ENCODE measurements at regions not wholly inside any gene's neighbourhood (a gene's known extent, or its start where the extent isn't known, plus 50 kb on each side); places are given as distances from the start of the nearest gene placed in this dataset.
"Not testable (repeated sequence)": the region's sequence is repeated elsewhere in the genome, so short reads cannot be mapped to it uniquely, and the experiment has no call there.

DNA sequence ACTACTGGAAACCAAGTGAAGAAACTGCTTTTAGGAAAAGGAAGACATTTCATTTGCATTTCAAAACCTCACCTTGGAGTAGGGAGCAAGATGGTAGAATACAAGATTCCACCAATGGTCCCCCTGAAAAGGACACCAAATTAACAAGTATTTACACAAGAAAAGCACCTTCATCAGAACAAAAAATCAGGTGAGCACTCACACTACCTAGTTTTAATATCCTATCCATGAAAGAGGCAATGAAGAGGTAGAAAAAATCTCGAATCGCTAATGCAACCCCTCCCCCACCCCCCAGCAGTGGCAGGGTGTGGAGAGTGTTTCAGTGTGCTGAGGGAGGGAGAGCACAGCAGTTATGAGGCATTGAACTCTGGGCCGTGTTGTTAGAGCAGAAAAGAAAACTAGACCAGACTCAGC is 1397.0 kb upstream of the C9orf72 start:
- no peak for FAIRE-seq
- DNase-seq (ENCODE audit: extremely low spot score, insufficient read length, low read depth) = no peak

DNA sequence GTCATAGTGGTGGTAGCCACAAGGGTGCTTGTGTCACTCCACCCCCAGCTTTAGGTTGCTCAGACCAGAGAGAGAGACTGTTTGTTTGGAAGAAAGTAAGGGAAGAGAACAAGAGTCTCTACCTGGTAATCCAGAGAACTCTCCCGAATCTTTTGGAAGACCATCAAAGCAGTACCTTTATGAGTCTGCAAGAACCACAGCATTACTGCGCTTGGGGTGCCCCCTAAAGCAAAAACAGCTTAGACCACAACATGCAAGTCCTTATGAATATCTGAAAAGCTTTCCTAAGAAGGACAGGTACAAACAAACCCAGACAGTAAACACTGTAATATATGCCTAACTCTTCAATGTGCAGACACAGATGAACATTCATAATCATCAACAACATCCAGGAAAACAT is 1398.6 kb upstream of the C9orf72 start:
- DNase-seq (ENCODE audit: extremely low spot score, insufficient read length, low read depth) (no peak), FAIRE-seq (no peak)

DNA sequence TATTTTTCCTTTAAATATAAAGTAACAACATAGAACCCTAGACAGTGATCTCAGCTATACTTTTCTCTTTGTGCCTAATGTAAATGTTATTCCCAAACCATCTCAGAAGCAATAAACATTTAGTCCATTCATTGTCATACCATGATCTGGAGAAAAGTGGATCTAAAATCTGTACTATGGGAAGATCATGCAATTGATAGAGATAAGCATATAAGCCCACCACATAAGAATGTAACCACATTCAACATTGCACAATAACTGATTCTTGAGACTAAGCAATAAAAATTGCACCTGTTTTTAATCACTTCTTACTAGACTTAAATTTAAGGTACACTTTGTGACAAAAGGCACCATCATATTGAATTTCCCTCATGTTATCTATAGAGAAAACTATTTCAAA is 1403.0 kb upstream of the C9orf72 start:
- FAIRE-seq = no peak

GRCh38 chr9:28976684-28977083 is 1403.4 kb upstream of the C9orf72 start:
- no peak for FAIRE-seq
- DNase-seq (ENCODE audit: extremely low spot score, insufficient read length, low read depth) = no peak

More for the DNA sequence above, 1403.0 kb upstream of the C9orf72 start:
- DNase-seq (ENCODE audit: extremely low spot score, insufficient read length, low read depth) = no peak

GRCh38 chr9:28981129-28981528 is 1407.8 kb upstream of the C9orf72 start:
- no peak for DNase-seq (ENCODE audit: extremely low spot score, insufficient read length, low read depth)
- no peak for FAIRE-seq

- no peak for FAIRE-seq
- DNase-seq (ENCODE audit: extremely low spot score, insufficient read length, low read depth) = no peak
Observed at GRCh38 chr9:28981711-28982110, 1408.4 kb upstream of the C9orf72 start.

- FAIRE-seq (no peak), DNase-seq (ENCODE audit: extremely low spot score, insufficient read length, low read depth) (no peak)
Observed at GRCh38 chr9:28984016-28984415, 1410.7 kb upstream of the C9orf72 start.

DNA sequence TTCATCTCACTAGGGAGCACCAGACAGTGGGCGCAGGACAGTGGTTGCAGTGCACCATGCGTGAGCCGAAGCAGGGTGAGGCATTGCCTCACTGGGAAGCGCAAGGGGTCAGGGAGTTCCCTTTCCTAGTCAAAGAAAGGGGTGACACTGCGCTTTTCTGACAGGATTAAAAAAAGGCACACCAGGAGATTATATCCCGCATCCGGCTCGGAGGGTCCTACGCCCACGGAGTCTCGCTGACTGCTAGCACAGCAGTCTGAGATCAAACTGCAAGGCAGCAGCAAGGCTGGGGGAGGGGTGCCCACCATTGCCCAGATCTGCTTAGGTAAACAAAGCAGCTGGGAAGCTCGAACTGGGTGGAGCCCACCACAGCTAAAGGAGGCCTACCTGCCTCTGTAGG is 1416.7 kb upstream of the C9orf72 start:
- not testable (repeated sequence) for DNase-seq (ENCODE audit: extremely low spot score, insufficient read length, low read depth)

DNA sequence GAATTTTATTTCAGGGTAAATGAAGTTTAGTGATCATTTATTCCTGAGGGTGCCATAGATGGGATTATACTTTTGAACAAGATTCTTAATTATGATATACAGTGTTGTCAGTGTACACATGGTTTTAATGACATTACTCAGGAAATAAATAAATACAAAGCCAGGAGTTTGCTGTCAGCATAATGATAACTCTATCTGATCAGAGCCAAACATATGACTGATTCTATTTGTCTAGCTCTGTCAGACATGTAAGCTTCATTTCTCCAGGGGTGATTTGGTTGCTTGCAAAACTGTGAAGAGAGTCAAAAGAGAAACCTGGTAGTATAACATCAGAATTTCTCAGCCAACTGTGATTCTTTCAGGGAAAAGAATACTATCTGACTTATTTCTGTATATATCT is 1425.8 kb upstream of the C9orf72 start:
- no peak for DNase-seq (ENCODE audit: extremely low spot score, insufficient read length, low read depth)
- no peak for FAIRE-seq

More for the DNA sequence above, 1416.7 kb upstream of the C9orf72 start:
- FAIRE-seq = not testable (repeated sequence)

DNA sequence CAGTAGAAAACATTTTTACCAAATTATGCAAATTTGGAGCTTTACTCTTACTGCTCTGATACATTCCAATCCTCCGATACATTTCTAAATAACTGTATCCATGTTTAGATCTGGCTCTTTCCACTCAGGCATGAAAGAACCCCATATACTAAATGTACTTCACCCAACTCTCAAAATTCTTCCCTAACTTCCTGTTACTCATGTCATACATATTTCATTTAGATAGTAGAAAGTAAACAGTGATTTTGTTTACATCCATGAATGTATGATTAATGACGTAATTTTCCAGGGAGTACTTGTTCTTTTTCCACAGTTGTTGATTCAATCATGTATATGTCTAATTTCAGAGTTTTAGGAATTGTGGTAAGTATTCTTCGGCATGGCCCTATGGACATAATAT is 1426.5 kb upstream of the C9orf72 start:
- DNase-seq (ENCODE audit: extremely low spot score, insufficient read length, low read depth) = no peak
- no peak for FAIRE-seq

- FAIRE-seq = no peak
- no peak for DNase-seq (ENCODE audit: extremely low spot score, insufficient read length, low read depth)
Observed at GRCh38 chr9:29001006-29001405, 1427.7 kb upstream of the C9orf72 start.

GRCh38 chr9:29004988-29005387 is 1431.7 kb upstream of the C9orf72 start:
- no peak for DNase-seq (ENCODE audit: extremely low spot score, insufficient read length, low read depth)
- no peak for FAIRE-seq

DNA sequence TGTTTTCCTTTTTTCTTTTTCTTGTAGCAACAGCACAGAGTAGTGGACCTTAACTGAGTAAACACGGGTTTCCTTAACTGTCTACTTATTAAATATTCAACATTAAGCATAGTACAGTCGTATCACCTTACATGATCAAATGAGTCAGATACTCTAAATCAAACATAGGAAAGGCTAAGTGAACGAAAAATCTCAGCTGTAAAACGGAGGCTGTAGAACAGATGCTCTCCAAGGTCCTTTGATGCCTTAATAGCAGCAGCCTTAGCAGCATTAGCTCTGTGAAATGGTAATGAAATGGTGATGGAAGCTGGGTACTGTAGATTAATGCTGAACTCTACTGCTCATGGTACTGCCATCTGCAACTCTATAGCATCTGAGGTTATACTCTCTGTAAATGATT is 1433.3 kb upstream of the C9orf72 start:
- DNase-seq (ENCODE audit: extremely low spot score, insufficient read length, low read depth) (no peak), FAIRE-seq (no peak)

DNA sequence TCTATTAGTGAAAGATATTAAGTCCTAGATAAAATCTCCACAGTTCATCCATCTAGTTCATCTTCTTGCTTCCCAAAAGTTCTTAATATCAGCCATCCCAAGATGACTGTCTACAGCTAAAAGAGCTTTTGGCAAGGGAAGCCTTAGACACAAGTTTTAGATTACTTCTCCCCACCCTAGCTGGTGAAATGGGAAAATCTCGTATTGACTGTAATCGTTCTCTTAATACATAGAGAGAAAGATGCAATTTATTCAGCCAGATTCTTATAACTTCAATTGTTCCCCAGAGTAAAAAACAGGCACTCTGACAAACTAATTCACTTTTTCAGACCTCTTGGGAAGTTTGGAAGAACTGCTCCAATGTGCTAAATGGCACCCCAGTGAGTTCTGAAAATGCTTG is 1439.6 kb upstream of the C9orf72 start:
- FAIRE-seq = no peak
- no peak for DNase-seq (ENCODE audit: extremely low spot score, insufficient read length, low read depth)

- DNase-seq (ENCODE audit: extremely low spot score, insufficient read length, low read depth) (no peak), FAIRE-seq (no peak)
Observed at GRCh38 chr9:29021632-29022031, 1448.4 kb upstream of the C9orf72 start.

GRCh38 chr9:29038332-29038731 is 1465.1 kb upstream of the C9orf72 start:
- DNase-seq (ENCODE audit: extremely low spot score, insufficient read length, low read depth) = no peak
- no peak for FAIRE-seq

DNA sequence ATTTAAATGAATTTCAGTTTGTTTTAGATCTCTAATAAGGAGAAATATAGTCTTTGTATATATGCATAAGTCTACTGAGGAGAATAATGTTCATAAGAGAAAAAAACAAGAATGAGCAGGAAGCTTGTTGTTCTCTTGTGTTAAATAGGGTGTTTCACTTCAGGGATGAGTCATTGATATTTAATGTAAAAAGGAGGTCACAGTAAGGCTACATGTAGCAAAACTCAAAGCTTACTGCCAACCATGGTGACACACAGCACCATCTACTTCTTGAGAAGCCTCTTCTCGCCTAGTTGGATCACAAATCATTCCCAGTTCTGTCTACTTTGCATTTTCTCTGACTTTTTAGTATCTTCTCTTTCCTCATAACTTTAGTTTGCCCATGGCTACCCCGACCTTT is 1466.0 kb upstream of the C9orf72 start:
- FAIRE-seq = no peak
- DNase-seq (ENCODE audit: extremely low spot score, insufficient read length, low read depth) = no peak

GRCh38 chr9:29043072-29043471 is 1469.8 kb upstream of the C9orf72 start:
- DNase-seq (ENCODE audit: extremely low spot score, insufficient read length, low read depth) = no peak
- FAIRE-seq = no peak

DNA sequence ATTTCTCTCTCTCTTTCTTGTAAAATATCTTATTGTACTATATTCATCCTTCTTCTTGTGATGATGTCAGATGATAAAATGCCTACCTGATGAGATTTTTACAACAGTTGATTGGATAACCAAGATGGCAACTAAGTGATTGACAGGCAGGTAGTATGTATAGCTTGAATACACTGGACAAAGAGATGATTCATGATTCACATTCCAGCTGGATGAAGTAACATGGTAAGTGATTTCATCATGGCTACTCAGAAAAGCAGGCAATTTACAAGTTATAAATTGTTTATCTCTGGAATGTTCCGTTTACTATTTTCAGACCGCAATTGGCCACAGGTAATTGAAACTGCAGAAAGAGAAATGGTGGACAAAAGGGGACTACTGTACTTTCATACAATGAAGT is 1471.7 kb upstream of the C9orf72 start:
- FAIRE-seq = no peak
- no peak for DNase-seq (ENCODE audit: extremely low spot score, insufficient read length, low read depth)

DNA sequence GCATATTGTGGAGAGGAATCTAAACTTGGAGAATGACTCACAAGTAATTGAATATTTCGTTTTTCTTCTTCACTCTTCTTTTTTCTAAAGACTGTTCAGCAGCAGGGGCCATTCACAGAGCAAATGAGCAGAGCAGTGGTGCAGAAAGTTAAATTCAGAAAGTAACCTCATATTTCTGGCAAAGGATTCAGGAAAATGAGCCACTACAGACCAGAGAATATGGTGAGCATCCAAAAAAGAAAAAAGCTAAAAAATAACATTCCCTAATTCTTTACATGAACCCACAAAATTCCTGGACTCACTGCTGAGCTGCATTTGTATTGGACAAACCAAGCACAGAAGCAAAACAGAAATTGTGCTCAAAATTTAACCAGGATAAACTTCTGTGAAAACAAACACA is 1486.8 kb upstream of the C9orf72 start:
- FAIRE-seq = no peak
- no peak for DNase-seq (ENCODE audit: extremely low spot score, insufficient read length, low read depth)

DNA sequence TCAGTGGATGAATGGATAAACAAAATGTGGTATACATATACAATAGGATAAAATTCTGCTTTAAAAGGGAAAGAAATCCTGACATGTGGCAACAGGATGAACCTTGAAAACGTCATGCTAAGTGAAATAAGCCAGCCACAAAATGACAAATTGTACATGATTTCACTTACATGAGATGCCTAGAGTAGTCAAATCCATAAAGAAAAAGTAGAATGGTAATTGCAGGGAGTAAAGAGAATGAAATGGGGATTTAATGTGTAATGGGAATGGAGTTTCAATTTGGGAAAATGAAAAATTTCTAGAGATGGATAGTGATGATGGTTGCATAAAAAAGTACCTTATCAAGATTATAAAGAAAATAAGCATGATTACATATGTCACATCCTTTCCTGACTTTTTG is 1489.2 kb upstream of the C9orf72 start:
- FAIRE-seq = no peak
- no peak for DNase-seq (ENCODE audit: extremely low spot score, insufficient read length, low read depth)

- DNase-seq (ENCODE audit: extremely low spot score, insufficient read length, low read depth) (no peak), FAIRE-seq (no peak)
Observed at GRCh38 chr9:29063031-29063430, 1489.8 kb upstream of the C9orf72 start.

DNA sequence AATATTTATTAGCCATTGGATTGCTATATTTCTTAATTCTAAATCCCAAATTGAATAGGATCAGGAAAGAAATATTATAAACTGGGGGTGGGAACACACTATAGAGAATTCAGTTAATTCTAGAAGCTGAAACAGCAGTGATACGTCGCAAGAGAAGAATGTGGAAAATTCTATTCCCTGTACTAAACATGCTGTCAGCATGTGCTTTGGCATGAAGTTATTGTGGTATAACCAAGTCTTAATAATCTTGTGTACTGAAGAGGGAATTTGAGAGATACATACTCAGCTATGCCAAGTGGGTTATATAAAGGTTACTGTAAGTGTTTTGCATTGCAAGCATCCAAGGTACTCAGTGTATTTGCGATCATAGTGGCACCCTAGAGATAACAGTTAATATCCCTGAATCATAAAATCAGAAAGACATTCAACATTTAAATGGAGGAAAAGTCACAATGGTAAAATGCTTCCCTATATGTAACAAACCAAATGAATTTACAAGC is 1492.9 kb upstream of the C9orf72 start:
- no peak for FAIRE-seq

More for the DNA sequence above, 1492.9 kb upstream of the C9orf72 start:
- no peak for DNase-seq (ENCODE audit: extremely low spot score, insufficient read length, low read depth)

Measured in GM18507 (cell line).